ENCODE measurements at regions not wholly inside any gene's neighbourhood (a gene's known extent, or its start where the extent isn't known, plus 50 kb on each side); places are given as distances from the start of the nearest gene placed in this dataset.

GRCh38 chr3:30199096-30199759 lies 407.2 kb upstream of the TGFBR2 start:
- 57 to 58% methylated on average over 6 of the region's 6 CpGs for WGBS, 2 experiments
- Histone ChIP-seq H3K4me3 (ENCODE audit: insufficient read depth, low read depth, low read length) (no peak overlapping the region), H3K36me3 (ENCODE audit: control insufficient read depth, insufficient read depth, low read length) (no peaks in the 10 kb centered on the region), H3K27me3 (ENCODE audit: control insufficient read depth, insufficient read depth, low read length, poor library complexity, severe bottlenecking) (no peaks in the 10 kb centered on the region), H3K4me1 (ENCODE audit: control insufficient read depth, insufficient read depth, low read length) (no peaks in the 10 kb centered on the region), H3K27ac (ENCODE audit: insufficient read depth, low read depth, low read length, poor library complexity, severe bottlenecking) (no peak overlapping the region), H3K9me3 (ENCODE audit: control insufficient read depth, low read length) (no peaks in the 10 kb centered on the region)

DNA sequence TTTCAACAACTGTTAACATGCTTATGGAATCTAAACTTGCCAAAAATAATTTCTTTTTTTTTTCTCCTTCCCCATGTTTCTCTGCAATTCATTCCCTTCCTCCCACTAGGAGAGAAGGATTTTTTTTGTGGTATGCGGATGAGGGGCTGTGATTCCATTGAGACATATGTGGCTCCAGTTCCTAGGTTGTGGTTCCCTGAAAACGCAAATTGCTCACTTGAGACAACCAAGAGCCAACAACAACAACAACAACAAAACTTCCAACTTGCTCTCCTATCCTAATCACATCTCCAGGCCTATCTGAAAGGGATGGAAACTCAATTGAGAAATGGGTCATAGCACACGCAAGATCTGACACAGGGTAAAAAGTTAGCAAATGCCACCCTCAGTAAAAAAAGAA lies 406.5 kb upstream of the TGFBR2 start:
- 90 to 96% methylated on average over 2 of the region's 3 CpGs for WGBS, 2 experiments
- H3K36me3 ChIP-seq (ENCODE audit: control insufficient read depth, insufficient read depth, low read length), result no peaks in the 10 kb centered on the region
- H3K9me3 ChIP-seq (ENCODE audit: control insufficient read depth, low read length), result no peaks in the 10 kb centered on the region
- no peaks in the 10 kb centered on the region for H3K4me1 ChIP-seq (ENCODE audit: control insufficient read depth, insufficient read depth, low read length)
- H3K27ac ChIP-seq (ENCODE audit: insufficient read depth, low read depth, low read length, poor library complexity, severe bottlenecking), result no peak overlapping the region
- no peak overlapping the region for H3K4me3 ChIP-seq (ENCODE audit: insufficient read depth, low read depth, low read length)
- H3K27me3 ChIP-seq (ENCODE audit: control insufficient read depth, insufficient read depth, low read length, poor library complexity, severe bottlenecking), result no peaks in the 10 kb centered on the region

DNA sequence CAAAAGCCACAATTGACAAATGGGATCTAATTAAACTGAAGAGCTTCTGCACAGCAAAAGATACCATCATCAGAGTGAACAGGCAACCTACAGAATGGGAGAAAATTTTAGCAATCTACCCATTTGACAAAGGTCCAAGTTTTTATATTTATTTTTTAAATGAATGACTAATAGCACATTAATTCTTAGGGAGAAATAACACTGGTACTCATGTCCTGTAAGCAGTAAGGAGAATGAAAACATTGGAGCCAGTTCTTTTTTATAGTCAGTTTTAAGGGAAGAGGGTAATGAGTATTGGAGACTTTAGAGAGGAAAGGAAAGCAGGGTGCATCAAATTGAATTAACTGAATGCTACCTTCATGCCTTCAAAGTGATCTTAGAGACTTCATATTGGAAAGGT lies 404.7 kb upstream of the TGFBR2 start:
- H3K9me3 ChIP-seq (ENCODE audit: control insufficient read depth, low read length), result no peaks in the 10 kb centered on the region
- no peaks in the 10 kb centered on the region for H3K27me3 ChIP-seq (ENCODE audit: control insufficient read depth, insufficient read depth, low read length, poor library complexity, severe bottlenecking)
- no peak overlapping the region for H3K27ac ChIP-seq (ENCODE audit: insufficient read depth, low read depth, low read length, poor library complexity, severe bottlenecking)
- no peaks in the 10 kb centered on the region for H3K4me1 ChIP-seq (ENCODE audit: control insufficient read depth, insufficient read depth, low read length)
- H3K36me3 ChIP-seq (ENCODE audit: control insufficient read depth, insufficient read depth, low read length), result no peaks in the 10 kb centered on the region
- H3K4me3 ChIP-seq (ENCODE audit: insufficient read depth, low read depth, low read length), result no peak overlapping the region

GRCh38 chr3:30203301-30203700 lies 403.1 kb upstream of the TGFBR2 start:
- Histone ChIP-seq H3K36me3 (ENCODE audit: control insufficient read depth, insufficient read depth, low read length) (no peaks in the 10 kb centered on the region), H3K27me3 (ENCODE audit: control insufficient read depth, insufficient read depth, low read length, poor library complexity, severe bottlenecking) (no peaks in the 10 kb centered on the region), H3K4me1 (ENCODE audit: control insufficient read depth, insufficient read depth, low read length) (no peaks in the 10 kb centered on the region), H3K9me3 (ENCODE audit: control insufficient read depth, low read length) (no peaks in the 10 kb centered on the region), H3K4me3 (ENCODE audit: insufficient read depth, low read depth, low read length) (no peak overlapping the region), H3K27ac (ENCODE audit: insufficient read depth, low read depth, low read length, poor library complexity, severe bottlenecking) (no peak overlapping the region)
- 91 to 99% methylated on average over 2 of the region's 2 CpGs for WGBS, 2 experiments

DNA sequence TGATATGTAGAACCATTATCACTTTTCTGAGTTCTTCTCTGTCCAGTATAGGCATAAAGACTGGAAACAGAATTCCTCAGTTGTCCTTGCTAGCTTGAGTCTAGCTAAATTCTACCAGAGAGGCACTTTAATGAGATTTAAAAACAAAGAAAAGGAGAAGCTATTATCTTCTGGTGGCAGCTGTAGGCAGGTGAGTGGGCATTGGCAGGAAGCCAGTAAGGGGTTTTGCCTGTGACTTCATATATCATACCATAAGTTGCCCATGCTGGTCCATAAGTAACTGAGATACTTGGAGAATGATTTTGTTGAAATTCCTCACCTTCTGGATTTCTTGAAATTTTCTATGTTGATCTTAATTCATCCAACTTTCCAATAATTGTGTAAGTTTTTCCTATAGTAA lies 402.3 kb upstream of the TGFBR2 start:
- Histone ChIP-seq H3K4me3 (ENCODE audit: insufficient read depth, low read depth, low read length) (no peak overlapping the region), H3K4me1 (ENCODE audit: control insufficient read depth, insufficient read depth, low read length) (no peaks in the 10 kb centered on the region), H3K27ac (ENCODE audit: insufficient read depth, low read depth, low read length, poor library complexity, severe bottlenecking) (no peak overlapping the region), H3K36me3 (ENCODE audit: control insufficient read depth, insufficient read depth, low read length) (no peaks in the 10 kb centered on the region), H3K27me3 (ENCODE audit: control insufficient read depth, insufficient read depth, low read length, poor library complexity, severe bottlenecking) (no peaks in the 10 kb centered on the region), H3K9me3 (ENCODE audit: control insufficient read depth, low read length) (no peaks in the 10 kb centered on the region)

DNA sequence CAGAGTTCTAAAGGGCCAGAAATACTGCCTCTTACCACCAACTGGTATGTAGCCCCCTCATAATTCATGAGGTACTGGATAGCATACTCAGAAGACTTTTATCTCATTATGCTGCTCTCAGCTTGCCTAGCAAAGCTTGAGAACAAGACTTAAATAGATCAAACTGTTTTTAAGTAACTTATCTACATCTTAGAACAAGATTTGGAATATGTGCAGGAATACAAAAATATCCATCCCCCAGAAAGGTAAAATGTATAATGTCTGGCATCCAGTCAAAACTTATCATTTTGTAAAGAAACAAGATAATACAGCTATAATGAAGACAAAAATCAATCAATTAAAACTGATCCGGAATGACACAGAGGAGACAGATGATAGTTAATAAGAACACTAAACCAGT lies 400.4 kb upstream of the TGFBR2 start:
- H3K27ac ChIP-seq (ENCODE audit: insufficient read depth, low read depth, low read length, poor library complexity, severe bottlenecking), result no peak overlapping the region
- no peak overlapping the region for H3K4me3 ChIP-seq (ENCODE audit: insufficient read depth, low read depth, low read length)
- WGBS, 2 experiments, result 100% methylated on average over 1 of the region's 1 CpG; no CpG with 5 or more reads in 1 of the 2 experiments
- H3K36me3 ChIP-seq (ENCODE audit: control insufficient read depth, insufficient read depth, low read length), result no peaks in the 10 kb centered on the region
- H3K9me3 ChIP-seq (ENCODE audit: control insufficient read depth, low read length), result no peaks in the 10 kb centered on the region
- H3K4me1 ChIP-seq (ENCODE audit: control insufficient read depth, insufficient read depth, low read length), result no peaks in the 10 kb centered on the region
- H3K27me3 ChIP-seq (ENCODE audit: control insufficient read depth, insufficient read depth, low read length, poor library complexity, severe bottlenecking), result no peaks in the 10 kb centered on the region

GRCh38 chr3:30221619-30222018 lies 384.8 kb upstream of the TGFBR2 start:
- Histone ChIP-seq H3K4me1 (ENCODE audit: control insufficient read depth, insufficient read depth, low read length) (no peaks in the 10 kb centered on the region), H3K27ac (ENCODE audit: insufficient read depth, low read depth, low read length, poor library complexity, severe bottlenecking) (no peak overlapping the region), H3K27me3 (ENCODE audit: control insufficient read depth, insufficient read depth, low read length, poor library complexity, severe bottlenecking) (no peaks in the 10 kb centered on the region), H3K36me3 (ENCODE audit: control insufficient read depth, insufficient read depth, low read length) (no peaks in the 10 kb centered on the region), H3K4me3 (ENCODE audit: insufficient read depth, low read depth, low read length) (no peak overlapping the region), H3K9me3 (ENCODE audit: control insufficient read depth, low read length) (no peaks in the 10 kb centered on the region)
- 97 to 98% methylated on average over 3 of the region's 3 CpGs for WGBS, 2 experiments

DNA sequence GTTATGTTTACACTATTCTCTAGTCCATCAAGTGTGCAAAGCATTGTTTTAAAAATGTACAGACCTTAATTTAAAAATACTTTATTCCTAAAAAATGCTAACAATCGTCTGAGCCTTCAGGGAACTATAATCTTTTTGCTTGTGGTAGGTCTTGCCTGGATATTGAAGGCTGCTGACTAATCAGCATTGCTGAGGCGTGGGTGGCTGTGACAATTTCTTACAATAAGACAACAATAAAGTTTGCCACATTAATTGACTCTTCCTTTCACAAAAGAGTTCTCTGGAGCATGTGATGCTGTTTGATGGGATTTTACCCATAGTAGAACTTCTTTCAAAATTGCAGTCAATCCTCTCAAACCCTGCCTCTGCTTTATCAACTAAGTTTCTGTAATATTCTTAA lies 384.0 kb upstream of the TGFBR2 start:
- Histone ChIP-seq H3K4me3 (ENCODE audit: insufficient read depth, low read depth, low read length) (no peak overlapping the region), H3K27me3 (ENCODE audit: control insufficient read depth, insufficient read depth, low read length, poor library complexity, severe bottlenecking) (no peaks in the 10 kb centered on the region), H3K4me1 (ENCODE audit: control insufficient read depth, insufficient read depth, low read length) (no peaks in the 10 kb centered on the region), H3K36me3 (ENCODE audit: control insufficient read depth, insufficient read depth, low read length) (no peaks in the 10 kb centered on the region), H3K27ac (ENCODE audit: insufficient read depth, low read depth, low read length, poor library complexity, severe bottlenecking) (no peak overlapping the region), H3K9me3 (ENCODE audit: control insufficient read depth, low read length) (no peaks in the 10 kb centered on the region)
- 67 to 95% methylated on average over 1 to 2 of the region's 2 CpGs for WGBS, 2 experiments

- no peak overlapping the region for H3K27ac ChIP-seq (ENCODE audit: insufficient read depth, low read depth, low read length, poor library complexity, severe bottlenecking)
- no peaks in the 10 kb centered on the region for H3K9me3 ChIP-seq (ENCODE audit: control insufficient read depth, low read length)
- no peaks in the 10 kb centered on the region for H3K4me1 ChIP-seq (ENCODE audit: control insufficient read depth, insufficient read depth, low read length)
- 84 to 100% methylated on average over 1 to 2 of the region's 2 CpGs for WGBS, 2 experiments
- H3K4me3 ChIP-seq (ENCODE audit: insufficient read depth, low read depth, low read length), result no peak overlapping the region
- no peaks in the 10 kb centered on the region for H3K27me3 ChIP-seq (ENCODE audit: control insufficient read depth, insufficient read depth, low read length, poor library complexity, severe bottlenecking)
- no peaks in the 10 kb centered on the region for H3K36me3 ChIP-seq (ENCODE audit: control insufficient read depth, insufficient read depth, low read length)
Measured at GRCh38 chr3:30225021-30225420, 381.4 kb upstream of the TGFBR2 start.

- WGBS, 2 experiments, result 94 to 95% methylated on average over 7 of the region's 7 CpGs
- no peaks in the 10 kb centered on the region for H3K27me3 ChIP-seq (ENCODE audit: control insufficient read depth, insufficient read depth, low read length, poor library complexity, severe bottlenecking)
- peaks cover 3% of the 10 kb centered on the region for H3K4me1 ChIP-seq (ENCODE audit: control insufficient read depth, insufficient read depth, low read length)
- no peak overlapping the region for H3K27ac ChIP-seq (ENCODE audit: insufficient read depth, low read depth, low read length, poor library complexity, severe bottlenecking)
- H3K9me3 ChIP-seq (ENCODE audit: control insufficient read depth, low read length), result no peaks in the 10 kb centered on the region
- no peak overlapping the region for H3K4me3 ChIP-seq (ENCODE audit: insufficient read depth, low read depth, low read length)
- no peaks in the 10 kb centered on the region for H3K36me3 ChIP-seq (ENCODE audit: control insufficient read depth, insufficient read depth, low read length)
Measured at GRCh38 chr3:30226601-30227151, 379.7 kb upstream of the TGFBR2 start.
